ENCODE measurements at regions not wholly inside any gene's neighbourhood (a gene's known extent, or its start where the extent isn't known, plus 50 kb on each side); places are given as distances from the start of the nearest gene placed in this dataset.

- no peak for DNase-seq (ENCODE audit: low read depth in 3 of 3)
These were observed 59.4 kb upstream of the RMDN2 start for GRCh38 chr2:37865640-37866039.

DNA sequence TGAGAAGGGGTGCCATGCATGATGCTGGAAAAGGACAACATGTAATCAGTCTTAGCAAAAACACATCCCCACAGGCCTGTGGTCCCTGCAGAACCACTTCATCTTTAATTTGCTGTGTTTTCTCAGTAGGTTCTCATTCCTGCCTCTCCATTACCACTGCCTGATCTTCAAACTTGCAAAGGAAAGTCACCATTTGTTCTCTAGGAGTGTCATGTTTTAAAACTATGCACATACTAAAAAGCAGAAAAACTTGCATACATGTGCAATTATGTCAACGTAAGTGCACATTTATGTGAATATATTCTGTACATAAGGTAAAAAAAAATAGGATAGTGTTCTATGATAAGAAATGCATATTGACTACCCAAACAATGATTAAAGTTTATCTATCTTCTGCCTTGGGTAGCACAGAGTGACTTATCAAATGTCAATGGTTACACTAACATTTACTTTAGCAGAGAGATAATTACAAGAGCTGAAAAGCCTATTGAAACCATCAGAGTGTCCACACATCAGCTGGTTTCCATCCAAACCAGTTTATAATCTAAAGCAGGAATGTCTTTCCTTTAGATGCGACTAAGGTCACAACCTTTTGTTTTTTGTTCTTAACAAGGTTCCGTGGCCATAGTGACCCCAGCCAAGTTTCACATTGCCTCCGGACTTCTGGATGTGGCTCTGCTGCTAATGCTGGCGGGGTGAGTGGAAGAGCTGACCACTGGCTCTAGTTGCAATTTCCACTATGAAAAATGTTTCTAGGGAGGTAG, 58.7 kb upstream of the RMDN2 start:
- no peak for DNase-seq (ENCODE audit: low read depth in 3 of 3)

GRCh38 chr2:37867166-37867565, 57.9 kb upstream of the RMDN2 start:
- no peak for DNase-seq (ENCODE audit: low read depth in 3 of 3)

GRCh38 chr2:37868866-37869265, 56.2 kb upstream of the RMDN2 start:
- no peak for DNase-seq (ENCODE audit: low read depth in 3 of 3)

- DNase-seq (ENCODE audit: low read depth in 3 of 3), result no peak
These were observed 55.8 kb upstream of the RMDN2 start for GRCh38 chr2:37869304-37869703.

GRCh38 chr2:37869771-37870170, 55.3 kb upstream of the RMDN2 start:
- DNase-seq (ENCODE audit: low read depth in 3 of 3), result no peak

DNA sequence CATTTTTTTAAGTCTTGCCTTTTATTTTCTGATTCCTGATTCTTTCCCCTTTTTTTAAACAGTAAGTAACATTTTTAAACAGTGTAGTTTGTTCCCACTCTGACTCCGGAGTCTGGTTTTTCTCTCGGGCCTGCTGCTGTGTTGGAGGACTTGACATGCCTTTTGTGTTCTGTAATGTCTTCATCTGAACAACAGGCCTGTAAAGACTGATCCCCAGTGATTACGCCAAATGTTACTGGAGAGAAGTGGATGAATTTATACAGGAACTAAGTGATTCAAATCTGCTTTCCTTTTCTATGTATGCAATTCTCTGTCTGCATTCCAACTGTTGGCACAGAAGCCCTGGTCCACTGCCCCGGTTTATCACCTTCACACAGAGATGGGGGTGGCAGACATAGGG, 54.3 kb upstream of the RMDN2 start:
- DNase-seq (ENCODE audit: low read depth in 3 of 3), result no peak

- no peak for DNase-seq (ENCODE audit: low read depth in 3 of 3)
These were observed 53.5 kb upstream of the RMDN2 start for GRCh38 chr2:37871456-37872191.

GRCh38 chr2:37872192-37872750, 52.8 kb upstream of the RMDN2 start:
- DNase-seq (ENCODE audit: low read depth in 3 of 3), result no peak

- DNase-seq (ENCODE audit: low read depth in 3 of 3), result no peak
These were observed 51.9 kb upstream of the RMDN2 start for GRCh38 chr2:37873229-37873628.

- no peak for DNase-seq (ENCODE audit: low read depth in 3 of 3)
These were observed 51.2 kb upstream of the RMDN2 start for GRCh38 chr2:37873749-37874330.

- no peak for DNase-seq (ENCODE audit: low read depth in 3 of 3)
These were observed 50.6 kb upstream of the RMDN2 start for GRCh38 chr2:37874470-37874869.
